GM19035 (cell line): ENCODE measurements at regions not wholly inside any gene's neighbourhood (a gene's known extent, or its start where the extent isn't known, plus 50 kb on each side); places are given as distances from the start of the nearest gene placed in this dataset.
"Not testable (repeated sequence)": the region's sequence is repeated elsewhere in the genome, so short reads cannot be mapped to it uniquely, and the experiment has no call there.

Source experiments
- ATAC-seq: cut with Tn5 transposase; IDR thresholded peaks from one replicate; pipeline ENCODE4 v1.9.1; 2021; ENCODE audit not compliant: unreplicated experiment

- no peak for ATAC-seq
Measured at GRCh38 chr7:149683181-149683580, 90.2 kb downstream of the ZNF467 start.

GRCh38 chr7:149682038-149682437, 91.3 kb downstream of the ZNF467 start:
- no peak for ATAC-seq

- no peak for ATAC-seq
Measured at GRCh38 chr7:149681274-149681673, 92.1 kb downstream of the ZNF467 start.

- ATAC-seq = no peak
Measured at GRCh38 chr7:149680331-149681025, 92.9 kb downstream of the ZNF467 start.

GRCh38 chr7:149674728-149675385, 98.5 kb downstream of the ZNF467 start:
- not testable (repeated sequence) for ATAC-seq

- ATAC-seq = no peak
Measured at GRCh38 chr7:149673006-149673405, 100.4 kb downstream of the ZNF467 start.

GRCh38 chr7:149670288-149670687, 103.1 kb downstream of the ZNF467 start:
- no peak for ATAC-seq

- no peak for ATAC-seq
Measured at GRCh38 chr7:149669121-149669818, 104.1 kb downstream of the ZNF467 start.

GRCh38 chr7:149666360-149666945, 106.9 kb downstream of the ZNF467 start:
- no peak for ATAC-seq

GRCh38 chr7:149665618-149666017, 107.8 kb downstream of the ZNF467 start:
- not testable (repeated sequence) for ATAC-seq

GRCh38 chr7:149664666-149665065, 108.7 kb downstream of the ZNF467 start:
- no peak for ATAC-seq

- ATAC-seq = no peak
Measured at GRCh38 chr7:149664176-149664575, 109.2 kb downstream of the ZNF467 start.

- peak; percentile 96 for ATAC-seq
Measured at GRCh38 chr7:149662591-149663095, 110.7 kb downstream of the ZNF467 start.

GRCh38 chr7:149655784-149656183, 117.6 kb downstream of the ZNF467 start:
- no peak for ATAC-seq

- no peak for ATAC-seq
Measured at GRCh38 chr7:149654588-149654987, 118.8 kb downstream of the ZNF467 start.

GRCh38 chr7:149650190-149650589, 123.2 kb downstream of the ZNF467 start:
- not testable (repeated sequence) for ATAC-seq

- ATAC-seq = no peak
Measured at GRCh38 chr7:149644754-149645153, 128.6 kb downstream of the ZNF467 start.

GRCh38 chr7:149642589-149642988, 130.8 kb downstream of the ZNF467 start:
- ATAC-seq = no peak

- no peak for ATAC-seq
Measured at GRCh38 chr7:149638566-149639320, 134.6 kb downstream of the ZNF467 start.

GRCh38 chr7:149637911-149638565, 135.3 kb downstream of the ZNF467 start:
- no peak for ATAC-seq
